HG03039 (cell line): ENCODE measurements at regions not wholly inside any gene's neighbourhood (a gene's known extent, or its start where the extent isn't known, plus 50 kb on each side); places are given as distances from the start of the nearest gene placed in this dataset.

ENCODE experiments used
- ATAC-seq: cut with Tn5 transposase; IDR thresholded peaks from one replicate; pipeline ENCODE4 v1.9.1; 2021; ENCODE audit warnings: mild to moderate bottlenecking, moderate library complexity; ENCODE audit not compliant: unreplicated experiment

- ATAC-seq: no peak
These were observed 55.5 kb downstream of the GSPT2 start for GRCh38 chrX:51798701-51799100.

DNA sequence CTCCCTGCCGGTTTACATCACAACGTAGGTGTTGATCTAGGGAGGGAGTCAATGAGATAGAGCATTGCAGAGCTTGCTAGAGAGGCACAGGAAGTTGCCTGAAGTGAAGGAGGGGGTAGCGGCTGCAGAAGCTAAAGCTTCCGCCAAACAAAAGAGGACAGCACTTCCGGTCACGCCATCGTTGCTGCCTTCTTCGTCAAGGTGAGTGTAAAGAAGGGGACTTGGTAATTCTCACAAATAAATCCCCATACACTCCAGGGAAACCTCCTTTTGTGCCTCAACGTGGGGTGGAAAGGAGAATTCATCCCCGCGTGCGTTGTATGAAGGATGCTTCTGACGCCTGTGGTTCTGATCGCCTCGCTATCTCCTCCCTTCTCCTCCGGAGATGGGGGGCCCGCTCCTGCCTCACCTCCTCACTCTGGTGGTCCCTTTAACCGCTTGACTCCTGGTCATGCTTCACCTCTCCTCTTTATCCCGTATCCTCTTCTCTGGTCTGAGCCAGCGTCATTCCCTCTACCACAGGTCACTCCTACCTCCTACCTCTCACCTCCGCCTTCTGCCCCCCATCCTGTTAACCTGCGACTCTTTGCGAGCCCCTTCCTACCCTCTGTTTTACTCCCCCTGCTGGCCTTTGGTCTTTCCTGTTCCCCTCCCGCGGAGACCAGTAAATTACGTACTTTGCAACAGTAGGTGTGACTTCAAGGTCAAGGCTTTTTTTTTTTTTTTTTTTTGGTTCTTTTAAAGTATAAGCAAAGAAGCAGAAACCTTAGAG is 59.9 kb downstream of the GSPT2 start:
- peak; percentile 95 for ATAC-seq

GRCh38 chrX:51803833-51804232 is 60.6 kb downstream of the GSPT2 start:
- ATAC-seq: no peak

- no peak for ATAC-seq
These were observed 61.5 kb downstream of the GSPT2 start for GRCh38 chrX:51804741-51805140.

GRCh38 chrX:51813886-51814460 is 70.7 kb downstream of the GSPT2 start:
- ATAC-seq: no peak

GRCh38 chrX:51824061-51824460 is 69.4 kb upstream of the MAGED1 start:
- ATAC-seq: no peak

DNA sequence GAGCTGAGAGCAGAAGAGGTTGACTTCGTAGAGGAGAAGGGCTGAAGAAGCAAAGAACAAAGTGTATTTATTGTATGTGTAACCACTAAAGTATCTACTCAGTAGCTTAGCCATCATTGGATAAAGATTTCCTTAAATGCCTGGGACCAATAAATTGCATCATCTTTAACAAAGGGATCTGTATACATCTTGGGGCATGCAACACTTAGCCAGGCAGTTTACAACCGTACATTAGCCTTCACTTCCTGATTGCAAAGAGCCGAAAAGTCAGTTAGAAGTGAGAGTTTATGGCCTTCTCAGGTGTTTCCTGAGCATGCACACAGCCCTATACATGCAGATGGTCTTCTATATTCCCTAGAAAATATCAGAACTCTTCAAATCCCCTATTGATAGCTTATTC is 68.0 kb upstream of the MAGED1 start:
- no peak for ATAC-seq

DNA sequence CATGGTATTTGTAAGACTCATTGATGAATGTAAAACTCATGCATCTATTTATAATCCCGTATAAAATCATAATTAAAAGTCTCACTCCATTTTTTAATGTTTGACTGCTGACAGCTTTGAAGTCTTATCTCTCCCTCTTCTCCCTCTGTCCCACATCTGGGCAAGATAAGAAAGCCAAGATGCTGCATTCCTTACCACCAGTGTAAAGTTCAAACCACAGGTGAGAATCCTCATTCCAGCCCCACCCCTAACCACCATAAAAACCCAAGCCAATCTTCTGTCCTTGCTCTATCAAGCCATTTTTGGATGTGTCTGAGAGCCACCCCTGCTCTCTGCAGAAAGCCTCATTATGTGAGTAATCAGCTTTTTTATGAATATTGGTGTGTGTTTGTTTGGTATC is 59.3 kb upstream of the MAGED1 start:
- no peak for ATAC-seq

- ATAC-seq: no peak
These were observed 56.6 kb upstream of the MAGED1 start for GRCh38 chrX:51836823-51837222.

DNA sequence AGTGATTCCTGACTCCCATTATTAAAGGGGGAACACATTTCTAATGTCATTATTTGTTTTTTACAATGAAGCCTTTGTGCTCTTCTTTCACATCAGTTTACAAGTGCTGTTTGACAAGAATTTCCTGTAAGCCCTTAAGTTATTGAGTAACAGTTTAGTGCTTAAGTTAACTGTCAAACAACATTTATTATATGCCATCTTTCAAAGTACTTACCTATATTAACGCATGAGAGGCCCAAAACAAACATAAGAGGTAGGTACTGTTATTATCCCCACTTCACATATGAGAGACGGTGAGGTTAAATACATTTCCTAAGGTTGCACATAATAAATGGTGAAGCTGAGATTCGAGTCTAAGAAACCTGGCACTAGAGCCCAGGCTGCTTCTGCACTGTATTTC is 56.0 kb upstream of the MAGED1 start:
- no peak for ATAC-seq

GRCh38 chrX:51837921-51838320 is 55.5 kb upstream of the MAGED1 start:
- no peak for ATAC-seq
